Tongue (tissue), 1 donor: ENCODE measurements at regions not wholly inside any gene's neighbourhood (a gene's known extent, or its start where the extent isn't known, plus 50 kb on each side); places are given as distances from the start of the nearest gene placed in this dataset.

Experiments used
- DNase-seq: peaks from one replicate; pipeline ENCODE4 v3.0.0-alpha.2; 2015

DNA sequence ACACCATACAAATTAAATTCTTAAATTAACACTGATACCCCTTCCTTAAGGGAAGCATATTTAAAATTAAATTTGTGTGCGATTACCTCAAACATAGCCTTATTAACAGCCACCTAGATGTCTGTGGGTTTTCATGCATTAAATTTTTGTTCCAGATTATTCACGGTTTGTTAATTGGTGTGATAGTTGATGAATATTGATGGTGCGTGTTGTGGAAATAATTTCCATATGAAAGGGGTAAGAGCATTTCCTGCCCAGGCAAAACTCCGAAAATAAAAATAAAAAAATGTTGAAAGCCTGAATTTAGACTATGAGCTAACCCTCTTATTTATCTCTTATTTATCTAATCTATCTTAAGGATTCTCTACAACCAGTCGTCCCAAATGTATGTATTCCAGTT lies 679.3 kb upstream of the CELF2 start:
- DNase-seq = no peak

GRCh38 chr10:10346390-10347150 lies 671.1 kb upstream of the CELF2 start:
- DNase-seq = peak; percentile 71

DNA sequence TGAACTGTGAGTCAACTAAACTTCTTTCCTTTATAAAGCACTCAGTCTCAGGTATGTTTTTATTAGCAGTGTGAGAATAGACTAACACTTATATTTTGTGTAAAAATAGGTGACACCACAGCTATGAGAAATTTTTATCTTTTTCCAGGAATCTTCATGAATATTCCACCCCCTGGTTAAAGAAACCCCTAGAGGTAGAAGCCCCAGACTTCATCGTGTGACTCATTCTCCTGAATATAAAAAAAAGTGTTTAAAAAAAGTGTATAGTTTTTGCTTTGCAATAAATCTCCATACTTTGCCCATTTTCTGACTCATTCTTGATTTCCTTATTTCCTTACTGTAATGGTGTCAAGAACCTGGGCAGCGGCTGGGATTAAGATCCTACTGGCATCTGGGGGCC lies 667.6 kb upstream of the CELF2 start:
- DNase-seq = no peak

GRCh38 chr10:10351451-10351850 lies 666.2 kb upstream of the CELF2 start:
- DNase-seq = no peak

GRCh38 chr10:10353326-10353868 lies 664.3 kb upstream of the CELF2 start:
- DNase-seq = no peak

- DNase-seq = peak; percentile 35
These were observed 658.4 kb upstream of the CELF2 start for GRCh38 chr10:10359263-10359662.

DNA sequence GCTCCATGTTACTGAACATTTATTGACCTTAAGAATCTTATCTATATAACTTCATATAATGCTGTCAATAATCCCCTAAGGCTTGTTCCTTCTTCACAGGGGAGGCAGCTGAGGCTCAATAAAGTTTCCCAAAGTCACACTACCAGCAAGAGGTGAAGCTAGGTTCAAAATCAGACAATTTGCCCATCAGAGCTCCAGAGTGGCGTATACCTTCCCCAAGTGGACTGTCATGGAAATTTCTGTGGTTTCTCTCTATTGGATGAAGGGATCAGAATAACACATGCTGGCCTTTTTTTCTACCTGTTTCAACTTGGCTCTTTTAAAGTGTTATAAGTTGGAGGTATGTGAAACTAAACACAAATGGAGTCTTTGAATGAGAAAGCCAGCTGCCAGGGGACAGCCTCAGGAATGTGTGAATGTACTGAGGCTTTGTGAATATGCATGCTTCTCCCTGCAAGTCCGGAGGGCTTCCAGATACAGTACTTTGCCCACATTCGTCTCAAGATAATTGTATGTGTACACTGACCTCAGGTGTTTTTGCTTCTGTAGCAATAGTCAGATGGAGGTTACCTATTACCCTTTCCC lies 656.3 kb upstream of the CELF2 start:
- DNase-seq = no peak

DNA sequence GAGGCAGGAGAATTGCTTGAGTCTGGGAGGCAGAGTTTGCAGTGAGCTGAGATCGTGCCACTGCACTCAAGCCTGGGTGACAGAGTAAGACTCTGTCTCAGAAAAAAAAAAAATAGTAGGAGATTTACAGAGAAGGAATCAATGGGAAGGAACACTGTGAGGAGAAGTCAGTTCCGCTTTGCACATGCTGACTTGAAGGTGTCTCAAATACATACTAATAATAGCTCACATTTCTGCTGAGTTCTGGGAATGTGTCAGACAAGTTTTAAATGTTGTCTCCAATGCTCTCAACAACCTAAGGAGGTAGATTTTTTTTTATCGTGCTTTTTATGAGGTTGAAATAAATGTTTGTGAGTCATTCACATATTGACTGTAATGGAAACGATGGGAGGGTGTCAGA lies 654.9 kb upstream of the CELF2 start:
- no peak for DNase-seq

GRCh38 chr10:10363217-10363616 lies 654.5 kb upstream of the CELF2 start:
- no peak for DNase-seq

DNA sequence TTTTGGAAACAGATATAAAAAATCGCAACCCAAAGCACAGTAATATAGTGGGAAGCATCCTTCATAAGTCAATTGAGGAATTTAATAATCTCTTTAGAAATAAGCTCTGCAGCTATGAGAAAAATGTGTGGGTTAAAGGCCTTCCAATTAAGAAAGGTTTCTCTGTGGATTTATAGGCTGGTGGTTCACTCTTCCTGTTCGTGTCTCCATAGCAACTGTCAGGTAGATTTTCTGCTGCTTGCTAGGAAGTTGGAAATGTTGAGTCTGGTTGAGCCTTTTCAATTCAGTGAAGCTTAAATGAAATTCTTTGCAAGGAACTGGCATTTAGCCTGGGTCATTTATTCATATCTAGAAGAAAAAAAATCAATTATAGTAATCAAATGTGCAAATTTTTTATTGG lies 652.8 kb upstream of the CELF2 start:
- DNase-seq = no peak

- no peak for DNase-seq
These were observed 652.0 kb upstream of the CELF2 start for GRCh38 chr10:10365676-10366075.

DNA sequence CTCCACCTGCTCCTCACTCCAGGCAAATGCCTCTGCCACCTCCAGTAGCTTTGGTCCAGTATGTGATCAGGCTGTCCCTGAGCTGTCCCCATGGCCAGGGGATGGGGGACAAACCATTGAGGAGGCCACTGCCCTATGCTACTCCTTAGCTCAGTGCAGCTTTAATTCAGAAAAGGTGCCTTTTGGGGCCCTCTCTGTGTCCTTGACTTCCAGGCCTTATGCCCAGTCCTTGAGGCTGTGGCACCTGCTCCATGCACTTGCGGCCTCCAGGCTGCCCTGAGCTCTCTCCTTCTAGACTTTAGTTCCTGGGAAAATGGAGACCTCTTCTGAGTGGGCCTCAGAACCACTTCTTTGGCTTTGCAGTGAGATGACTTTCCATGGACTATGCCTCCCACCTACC lies 650.8 kb upstream of the CELF2 start:
- DNase-seq = no peak

DNA sequence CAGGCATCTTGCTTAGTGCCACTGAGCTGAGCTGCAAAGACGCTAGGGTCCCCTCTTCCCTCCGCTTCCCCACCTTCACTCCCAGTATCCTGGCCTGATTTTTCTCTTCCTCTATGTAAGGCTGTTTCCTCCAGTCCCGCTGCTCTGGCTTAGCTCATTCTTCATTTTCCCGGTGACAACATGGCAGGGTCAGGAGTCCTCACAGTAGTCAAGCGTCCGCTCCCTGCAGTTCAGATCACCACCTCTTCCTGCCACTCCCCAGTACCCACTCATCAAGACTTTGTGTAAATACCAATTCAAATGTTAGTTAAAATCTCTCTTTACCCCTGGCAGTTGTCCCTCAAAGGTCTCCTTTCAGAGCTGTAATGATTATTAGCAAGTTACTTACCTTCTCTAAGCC lies 650.4 kb upstream of the CELF2 start:
- no peak for DNase-seq

DNA sequence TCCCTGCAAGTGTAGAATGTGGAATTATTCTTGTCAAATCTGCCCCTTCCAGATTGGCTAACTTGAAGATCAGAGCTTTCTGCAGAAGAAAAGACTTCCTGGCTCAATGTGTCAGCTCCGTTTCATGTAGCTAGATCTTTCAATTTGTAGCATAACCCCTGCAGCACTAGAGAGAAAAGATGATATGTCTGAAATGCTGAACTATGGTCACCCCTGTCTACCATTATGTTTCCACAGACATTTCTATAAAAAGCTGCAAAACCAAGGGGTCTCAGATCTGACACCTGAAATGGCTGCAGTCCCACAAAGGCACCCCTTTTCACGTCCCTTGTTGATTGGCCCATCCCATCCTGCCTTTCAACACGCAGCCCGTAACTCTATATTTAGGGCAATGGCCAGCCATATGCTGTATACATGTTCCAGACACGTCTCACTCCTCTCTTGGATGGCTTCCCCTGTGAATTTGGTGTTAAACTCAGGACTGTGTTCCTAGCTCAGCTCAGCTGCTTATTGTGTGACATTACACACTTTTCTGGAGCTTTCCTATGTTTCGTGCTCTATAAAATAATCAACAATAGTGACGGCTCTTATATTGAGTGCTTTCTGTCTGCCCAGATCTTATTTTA lies 648.6 kb upstream of the CELF2 start:
- peak; percentile 25 for DNase-seq

DNA sequence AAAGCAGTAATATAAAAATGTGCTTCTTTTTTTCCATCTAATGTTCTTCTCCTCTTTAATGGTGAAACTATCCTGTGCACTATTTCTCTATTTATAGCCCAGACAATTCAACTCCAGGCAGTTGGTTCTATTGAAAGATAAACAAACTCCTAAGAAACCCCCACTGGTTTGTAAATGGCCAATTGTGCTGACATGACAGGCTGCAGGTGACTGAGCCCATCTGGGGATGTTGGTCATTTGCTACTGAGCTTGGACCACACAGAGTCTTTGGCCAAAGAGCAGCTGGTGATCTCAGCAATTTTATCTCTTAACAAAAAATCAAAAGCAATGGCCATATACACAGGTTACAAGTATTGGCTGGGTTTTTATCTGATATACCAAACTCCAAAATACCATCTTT lies 631.8 kb upstream of the CELF2 start:
- no peak for DNase-seq

GRCh38 chr10:10389182-10389581 lies 628.5 kb upstream of the CELF2 start:
- DNase-seq = no peak

GRCh38 chr10:10392511-10392910 lies 625.2 kb upstream of the CELF2 start:
- DNase-seq = no peak

- no peak for DNase-seq
These were observed 622.6 kb upstream of the CELF2 start for GRCh38 chr10:10394933-10395658.

DNA sequence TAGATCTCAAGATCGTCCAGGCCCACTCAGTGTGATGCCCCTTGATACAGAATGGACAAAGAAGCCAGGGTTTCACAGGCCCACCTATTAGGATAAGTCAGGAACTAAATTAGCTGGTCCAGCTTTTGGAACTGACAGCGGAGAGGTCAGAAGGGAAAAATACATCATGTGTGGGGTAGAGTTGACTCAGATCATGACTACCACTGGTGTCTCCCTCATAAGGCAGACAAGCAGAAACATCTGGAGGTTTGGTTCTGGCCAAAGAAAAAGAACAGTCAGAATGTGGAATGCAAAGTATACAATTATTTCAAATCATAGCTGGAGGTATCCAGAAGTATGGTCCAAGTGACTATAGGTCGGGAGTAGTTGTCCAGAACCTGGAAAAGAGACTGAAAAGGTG lies 621.1 kb upstream of the CELF2 start:
- no peak for DNase-seq

GRCh38 chr10:10397906-10398305 lies 619.8 kb upstream of the CELF2 start:
- no peak for DNase-seq

- no peak for DNase-seq
These were observed 613.9 kb upstream of the CELF2 start for GRCh38 chr10:10403762-10404161.

DNA sequence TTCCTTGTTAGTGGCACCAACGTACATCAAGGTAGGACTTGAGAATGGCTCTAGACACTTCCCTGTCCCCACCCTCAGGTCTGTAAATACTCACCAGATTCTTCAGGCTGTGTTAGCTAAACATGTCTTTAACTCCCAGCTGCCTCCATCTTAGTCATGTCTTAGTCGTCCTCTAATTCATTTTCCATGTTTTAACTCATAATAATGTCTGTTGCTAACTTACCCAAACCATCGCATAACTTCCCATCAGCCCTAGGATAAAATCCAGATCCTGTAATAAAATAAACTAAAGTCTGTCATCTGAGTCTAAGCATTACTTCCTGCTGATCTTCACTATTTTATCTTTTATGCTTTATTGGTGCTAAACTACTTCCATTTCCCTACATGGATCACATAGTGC lies 600.0 kb upstream of the CELF2 start:
- peak; percentile 14 for DNase-seq

DNA sequence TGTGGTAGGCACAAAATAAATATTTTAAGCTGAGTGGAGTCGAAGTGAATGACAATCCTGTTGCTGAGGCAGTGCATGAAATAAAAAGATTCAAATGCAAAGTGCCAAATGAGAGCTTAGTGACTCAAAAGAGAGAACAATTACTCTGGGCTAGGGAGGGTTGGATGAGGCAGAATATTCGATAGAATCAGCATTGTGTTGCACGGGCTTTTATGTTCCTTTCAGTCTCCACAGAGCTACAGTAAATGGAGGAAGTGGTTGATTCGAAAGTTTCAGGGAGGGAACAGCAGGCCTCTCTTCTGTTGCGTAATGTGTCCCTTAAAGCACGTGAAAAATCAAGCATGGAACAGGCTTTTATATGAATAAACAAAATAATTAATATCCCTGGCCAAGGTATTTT lies 599.3 kb upstream of the CELF2 start:
- DNase-seq = no peak
